GM21619 (cell line): ENCODE measurements at regions not wholly inside any gene's neighbourhood (a gene's known extent, or its start where the extent isn't known, plus 50 kb on each side); places are given as distances from the start of the nearest gene placed in this dataset.
"Not testable (repeated sequence)": the region's sequence is repeated elsewhere in the genome, so short reads cannot be mapped to it uniquely, and the experiment has no call there.

ENCODE experiments used
- ATAC-seq: cut with Tn5 transposase; IDR thresholded peaks from one replicate; pipeline ENCODE4 v1.9.1; 2021; ENCODE audit not compliant: unreplicated experiment

DNA sequence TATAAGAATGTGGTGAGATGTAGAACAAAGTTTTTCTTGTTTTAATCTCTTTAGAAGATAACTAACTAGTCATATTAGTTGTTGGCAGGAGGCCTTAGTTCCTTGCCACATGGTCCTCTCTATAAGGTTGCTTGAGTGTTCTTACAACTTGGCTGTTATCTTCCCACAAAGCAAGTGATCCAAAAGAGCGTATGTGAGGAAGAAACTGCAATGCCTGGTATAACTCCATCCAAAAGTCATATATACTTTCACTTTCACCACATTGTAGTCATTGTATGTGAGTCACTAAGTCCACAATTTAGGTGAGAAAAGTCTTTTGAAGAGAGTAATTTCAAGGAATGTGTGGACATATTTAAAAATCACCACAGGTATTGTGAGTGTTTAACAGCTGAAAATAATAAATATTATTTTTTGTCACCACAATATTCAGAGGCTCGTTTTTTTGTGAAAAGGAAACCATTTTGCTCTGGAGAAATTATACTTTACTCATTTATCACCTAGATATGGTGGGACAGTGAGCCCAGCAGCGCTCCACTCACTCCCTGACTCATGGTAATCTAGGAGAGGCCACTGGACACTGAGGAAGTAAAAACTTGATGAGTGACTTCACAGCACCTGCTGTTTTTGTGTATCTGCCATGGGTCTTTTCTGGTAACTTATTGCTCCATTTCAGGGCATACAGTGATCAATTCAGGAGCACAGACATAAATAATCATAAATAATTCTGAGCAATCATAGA lies 369.4 kb upstream of the NDST3 start:
- no peak for ATAC-seq

DNA sequence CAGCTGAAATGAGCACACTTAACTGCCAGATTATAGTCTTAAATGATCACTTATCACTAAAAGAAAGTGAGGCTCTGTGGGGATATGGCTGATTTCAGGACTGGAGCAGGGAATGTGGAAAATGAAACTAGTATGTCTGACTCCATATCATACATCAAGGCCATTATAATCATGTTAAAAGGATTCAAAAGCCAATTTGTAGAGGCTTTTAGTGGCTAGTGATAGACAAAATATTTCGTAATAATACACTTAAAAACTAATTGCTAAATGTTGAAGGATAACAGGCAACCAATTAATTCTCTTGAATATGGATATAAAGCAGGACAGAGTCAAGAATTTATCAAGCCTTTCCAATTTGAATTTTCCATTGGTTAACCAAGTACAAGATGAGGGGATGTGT lies 358.1 kb upstream of the NDST3 start:
- ATAC-seq = no peak

DNA sequence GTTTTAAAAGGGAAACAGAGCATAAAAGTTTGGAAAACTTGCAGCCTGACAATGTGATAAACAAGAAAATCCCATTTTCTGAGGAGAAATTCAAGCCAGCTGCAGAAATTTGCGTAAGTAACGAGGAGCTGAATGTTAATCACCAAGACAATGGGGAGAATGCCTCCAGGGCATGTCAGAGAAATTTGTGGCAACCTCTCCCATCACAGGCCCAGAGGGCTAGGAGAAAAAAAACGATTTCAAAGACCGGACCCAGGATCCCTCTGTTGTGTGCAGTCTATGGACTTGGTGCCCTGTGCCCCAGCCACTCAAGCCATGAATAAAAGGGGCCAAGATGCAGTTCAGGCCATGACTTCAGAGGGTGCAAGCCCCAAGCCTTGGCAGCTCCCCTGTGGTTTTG lies 355.4 kb upstream of the NDST3 start:
- ATAC-seq = no peak

DNA sequence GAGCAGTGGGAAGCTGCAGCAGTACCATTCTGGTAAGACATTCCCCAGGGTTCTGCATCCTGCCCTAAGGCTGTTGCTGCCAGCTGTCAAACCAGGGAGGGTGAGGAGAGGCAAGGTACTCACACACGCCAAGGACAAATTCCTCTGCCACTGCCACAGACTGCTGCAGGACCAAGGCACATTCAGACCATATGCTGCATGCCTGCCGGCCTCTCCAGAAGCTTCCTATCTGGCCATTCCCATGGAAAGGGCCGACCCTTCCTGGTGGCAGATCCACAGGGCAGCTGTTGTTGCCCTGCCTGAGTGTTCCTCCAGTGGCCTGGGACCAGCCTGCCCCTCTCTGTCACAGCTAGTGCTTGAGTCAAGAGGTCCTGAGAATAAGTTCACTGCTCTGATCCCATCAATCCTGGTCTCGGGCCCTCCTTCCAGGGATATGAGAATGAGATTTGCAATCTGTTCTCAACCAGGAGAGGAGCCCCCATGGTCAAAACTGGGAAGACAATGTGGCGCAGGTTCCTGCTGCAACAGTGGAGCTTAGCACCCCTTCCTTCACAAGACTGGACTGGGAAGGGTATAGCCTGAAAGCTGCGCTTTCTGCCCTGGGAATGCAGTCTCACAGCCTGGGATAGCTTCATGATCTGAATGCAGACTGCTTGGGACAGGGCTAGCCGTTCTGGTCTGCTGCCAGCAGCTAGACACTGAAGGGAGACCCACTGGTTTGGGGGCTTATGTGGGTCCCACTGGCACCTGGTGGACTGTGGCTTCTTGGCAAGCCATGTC lies 342.5 kb upstream of the NDST3 start:
- no peak for ATAC-seq

DNA sequence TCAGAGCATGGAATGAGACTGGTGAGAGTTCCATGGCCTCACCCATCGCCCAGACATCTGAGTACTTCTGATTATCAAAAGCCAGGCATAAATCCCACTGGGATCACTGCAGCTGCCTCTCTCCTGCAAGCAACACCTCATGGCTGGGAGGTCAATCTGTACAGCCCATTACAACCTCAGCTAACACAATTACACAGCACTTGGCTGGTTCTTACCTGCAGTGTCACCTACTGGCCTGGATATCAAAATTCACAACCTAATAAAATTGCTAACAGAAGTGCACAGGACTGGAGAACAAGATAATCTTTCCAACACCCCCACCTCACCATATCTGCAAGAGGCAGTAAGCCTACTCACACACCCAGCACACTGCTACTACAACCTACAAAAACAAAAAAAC lies 341.7 kb upstream of the NDST3 start:
- no peak for ATAC-seq

DNA sequence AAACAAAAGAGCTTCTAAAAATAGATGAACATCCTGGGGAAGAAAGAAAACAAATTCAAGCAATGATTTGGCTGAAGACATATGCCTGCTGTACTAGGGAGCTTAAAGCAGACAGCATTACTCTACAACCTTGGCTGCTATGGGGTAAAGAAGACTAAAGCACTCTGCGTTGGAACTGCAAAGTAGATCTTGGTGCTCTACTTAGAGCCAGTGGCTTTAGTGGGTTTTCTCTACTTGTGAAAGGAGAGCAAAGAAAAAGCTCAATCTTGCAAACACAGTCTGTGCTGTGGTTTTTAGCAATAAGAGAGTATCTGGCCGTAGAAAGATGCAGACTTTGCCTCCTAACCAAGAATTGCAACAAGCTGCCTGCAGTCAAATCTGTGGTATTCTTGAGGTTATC lies 334.7 kb upstream of the NDST3 start:
- ATAC-seq = no peak

DNA sequence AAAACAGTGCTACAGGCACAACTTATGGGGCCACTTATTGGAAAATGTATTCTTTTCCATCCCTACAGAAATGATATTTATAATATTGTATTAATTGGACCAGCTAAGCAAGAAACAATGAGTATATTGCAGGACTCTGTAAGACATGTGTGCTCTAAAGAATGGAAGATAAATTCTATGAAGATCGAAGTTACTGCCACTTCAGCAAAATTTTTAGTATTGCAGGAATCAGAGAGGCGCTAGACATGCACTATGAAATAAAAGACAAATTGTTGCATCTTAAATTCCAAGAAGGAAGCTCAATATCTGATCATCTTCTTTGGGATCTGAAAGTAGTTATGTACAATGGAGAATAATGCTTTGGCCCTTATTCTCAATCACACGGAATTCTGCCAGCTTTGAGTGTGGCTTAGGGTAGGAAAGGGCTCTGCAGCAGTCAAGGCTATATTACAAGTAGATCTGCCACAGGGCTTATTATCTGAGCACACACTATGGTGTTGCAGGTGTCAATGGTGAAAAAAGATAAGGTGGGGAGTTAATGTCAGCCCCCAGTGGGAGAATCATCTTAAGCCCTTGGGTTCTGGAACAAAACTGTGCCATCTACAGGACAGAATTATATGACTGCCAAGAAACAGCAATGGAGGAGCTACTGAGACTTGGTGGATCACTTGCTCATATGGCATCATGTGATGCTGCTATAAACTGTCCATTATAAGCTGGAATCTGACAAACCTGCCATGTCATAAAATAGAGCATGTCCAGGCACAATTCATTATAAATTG lies 334.0 kb upstream of the NDST3 start:
- no peak for ATAC-seq

DNA sequence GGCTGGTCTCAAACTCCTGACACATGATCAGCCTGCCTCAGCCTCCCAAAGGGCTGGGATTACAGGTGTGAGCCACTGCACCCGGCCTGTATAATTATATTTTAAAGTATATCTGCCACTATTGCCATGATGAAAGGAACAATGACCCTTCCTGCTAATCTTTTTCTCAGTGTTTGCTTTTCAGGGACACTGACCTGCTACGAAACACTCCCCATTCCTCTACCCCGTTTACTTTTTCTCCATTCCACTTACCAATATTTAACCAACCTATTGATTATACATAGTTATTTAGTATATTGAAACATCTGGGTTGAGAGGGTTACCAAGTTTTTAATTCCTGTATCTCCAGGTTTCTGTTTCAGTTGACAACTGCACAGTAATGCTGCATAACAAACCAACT lies 331.9 kb upstream of the NDST3 start:
- ATAC-seq = no peak

DNA sequence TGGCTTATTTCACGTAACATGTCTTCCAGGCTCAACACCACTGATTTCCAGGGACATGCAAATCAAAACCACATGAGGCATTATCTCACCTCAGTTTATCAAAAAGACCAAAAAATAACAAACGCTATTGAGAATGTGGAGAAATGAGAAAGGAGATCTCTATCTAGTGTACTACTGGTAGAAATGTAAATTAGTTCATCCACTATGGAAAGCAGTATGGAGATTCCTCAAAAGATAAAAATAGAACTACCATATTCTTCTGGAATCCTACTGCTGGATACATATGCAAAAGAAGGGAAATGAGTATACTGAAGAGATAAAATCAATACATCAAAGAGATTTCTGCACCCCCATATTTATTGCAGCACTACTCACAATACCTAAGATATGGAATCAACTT lies 329.6 kb upstream of the NDST3 start:
- no peak for ATAC-seq

DNA sequence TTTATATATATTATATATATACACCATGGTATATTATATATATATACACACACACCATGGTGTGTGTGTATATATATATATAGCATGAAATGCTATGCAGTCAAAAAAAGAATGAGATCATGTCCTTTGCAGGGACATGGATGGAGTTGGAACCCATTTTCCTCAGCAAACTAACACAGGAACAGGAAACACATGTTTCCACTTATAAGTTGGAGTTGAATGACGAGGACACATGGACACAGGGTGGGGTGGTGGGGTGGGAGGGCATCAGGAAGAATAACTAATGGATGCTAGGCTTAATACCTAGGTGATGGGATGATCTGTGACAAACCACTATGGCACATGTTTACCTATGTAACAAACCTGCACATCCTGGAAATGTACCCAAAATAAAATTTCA lies 293.6 kb upstream of the NDST3 start:
- ATAC-seq = no peak

DNA sequence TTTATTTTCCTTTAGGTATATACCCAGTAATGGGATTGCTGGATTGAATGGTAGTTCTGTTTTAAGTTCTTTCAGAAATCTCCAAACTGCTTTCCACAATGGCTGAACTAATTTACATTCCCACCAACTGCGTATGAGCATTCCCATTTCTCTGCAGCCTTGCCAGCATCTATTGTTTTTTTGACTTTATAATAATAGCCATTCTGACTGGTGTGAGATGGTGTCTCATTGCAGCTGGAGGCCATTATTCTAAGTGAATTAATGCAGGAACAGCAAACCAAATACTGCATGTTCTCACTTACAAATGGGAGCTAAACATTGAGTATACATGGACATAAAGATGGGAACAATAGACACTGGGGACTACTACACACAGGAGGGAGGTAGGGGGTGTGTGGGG lies 288.9 kb upstream of the NDST3 start:
- not testable (repeated sequence) for ATAC-seq

DNA sequence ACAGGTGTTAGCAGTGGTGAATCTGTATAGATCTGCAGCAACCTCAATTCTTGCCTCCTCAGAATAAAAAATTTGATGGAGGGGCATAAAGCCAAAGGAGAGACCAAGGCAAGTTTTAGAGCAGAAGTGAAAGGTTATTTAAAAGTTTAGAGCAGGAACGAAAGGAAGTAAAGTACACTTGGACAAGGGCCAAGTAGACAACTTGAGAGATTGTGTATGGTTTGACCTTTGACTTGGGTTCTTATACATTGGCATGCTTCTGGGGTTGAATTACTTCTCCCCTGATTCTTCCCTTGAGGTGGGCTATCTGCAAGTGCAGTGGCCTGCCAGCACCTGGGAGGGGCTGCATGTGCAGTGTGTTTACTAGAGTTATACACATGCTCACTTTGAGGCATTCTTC lies 278.8 kb upstream of the NDST3 start:
- ATAC-seq = no peak

DNA sequence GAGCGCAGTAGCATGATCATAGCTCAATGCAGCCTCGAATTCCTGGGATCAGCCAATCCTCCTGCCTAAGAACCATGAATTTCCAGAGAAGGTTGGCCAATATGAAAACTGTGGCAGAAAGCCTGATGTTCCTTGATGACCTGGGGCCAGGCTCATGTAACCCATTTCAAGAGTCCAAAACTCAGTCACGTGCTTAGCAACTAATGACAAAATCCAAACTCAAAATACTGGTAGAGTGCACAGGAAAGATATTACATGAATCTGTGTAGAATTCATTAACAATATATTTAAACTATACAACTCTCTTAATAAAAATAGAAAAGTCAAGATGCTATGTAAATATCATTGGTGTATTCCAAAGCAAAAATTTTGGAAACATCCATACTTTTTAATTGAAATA lies 265.7 kb upstream of the NDST3 start:
- ATAC-seq = no peak

DNA sequence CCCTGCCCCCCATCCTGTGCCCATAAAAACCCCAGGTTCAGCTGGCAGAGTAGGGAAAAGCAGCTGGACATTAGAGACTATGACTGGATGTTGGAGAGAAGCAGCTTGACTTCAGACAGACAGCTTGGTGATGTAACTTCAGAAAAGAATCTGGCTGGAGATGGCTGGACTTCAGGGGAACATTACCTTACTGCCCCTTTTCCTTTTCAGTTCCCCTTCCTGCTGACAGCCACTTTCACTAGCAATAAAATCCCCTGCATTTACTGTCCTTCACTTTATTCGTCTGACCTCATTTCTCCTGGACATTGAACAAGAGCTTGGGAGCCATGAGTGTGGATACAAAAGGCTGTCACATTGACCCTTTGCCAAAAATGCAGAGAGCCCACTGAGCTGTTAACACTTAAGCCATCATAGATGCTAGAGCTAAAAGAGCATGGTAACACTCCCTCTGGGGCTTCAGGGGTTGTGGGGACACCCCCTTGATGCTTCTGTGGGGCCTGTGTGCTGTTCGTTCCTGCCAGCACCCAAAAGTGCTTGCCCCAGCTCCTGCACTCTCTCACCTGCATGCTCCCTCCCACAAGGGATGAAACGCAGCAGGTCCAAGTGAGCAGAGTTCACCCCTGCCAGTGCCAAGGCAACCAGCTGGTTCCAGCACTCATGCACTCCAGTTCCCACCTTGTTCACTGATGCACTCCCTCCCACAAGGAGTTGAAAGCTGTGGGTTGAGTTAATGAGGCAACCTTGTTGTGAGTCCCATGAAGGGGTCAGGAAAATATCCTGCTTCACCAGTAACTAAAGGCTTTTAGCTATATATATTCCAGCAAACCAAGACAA lies 263.8 kb upstream of the NDST3 start:
- ATAC-seq = no peak

DNA sequence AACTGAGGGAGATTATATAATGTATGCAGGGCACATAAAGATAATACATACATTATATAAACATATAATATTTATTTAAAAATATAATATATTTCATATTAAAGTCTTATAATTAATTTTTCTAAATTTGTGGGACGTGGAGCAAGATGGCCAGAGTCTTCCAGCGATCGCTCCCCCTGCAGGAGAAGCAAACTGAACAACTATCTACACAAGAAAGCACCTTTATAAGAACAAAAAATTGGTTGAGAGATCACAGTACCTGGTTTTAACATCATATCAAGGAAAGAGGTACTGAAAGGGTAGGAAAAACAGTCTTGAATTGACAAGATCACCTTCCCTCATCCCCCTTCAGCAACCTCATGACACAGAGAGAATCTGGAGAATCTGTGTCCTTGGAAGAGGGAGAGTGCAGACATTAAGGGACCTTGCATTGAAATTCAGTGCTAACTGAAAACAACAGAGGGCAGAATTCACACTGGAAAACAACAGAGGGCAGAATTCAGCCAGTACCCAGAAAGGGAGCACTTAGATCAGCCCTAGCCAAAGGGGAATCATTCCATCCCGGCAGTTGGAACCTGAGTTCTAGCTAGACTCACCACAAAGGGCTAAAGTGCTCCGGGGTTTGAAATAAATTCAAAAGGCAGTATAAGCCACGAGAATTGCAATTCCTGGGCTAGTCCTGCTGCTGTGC lies 262.5 kb upstream of the NDST3 start:
- no peak for ATAC-seq

DNA sequence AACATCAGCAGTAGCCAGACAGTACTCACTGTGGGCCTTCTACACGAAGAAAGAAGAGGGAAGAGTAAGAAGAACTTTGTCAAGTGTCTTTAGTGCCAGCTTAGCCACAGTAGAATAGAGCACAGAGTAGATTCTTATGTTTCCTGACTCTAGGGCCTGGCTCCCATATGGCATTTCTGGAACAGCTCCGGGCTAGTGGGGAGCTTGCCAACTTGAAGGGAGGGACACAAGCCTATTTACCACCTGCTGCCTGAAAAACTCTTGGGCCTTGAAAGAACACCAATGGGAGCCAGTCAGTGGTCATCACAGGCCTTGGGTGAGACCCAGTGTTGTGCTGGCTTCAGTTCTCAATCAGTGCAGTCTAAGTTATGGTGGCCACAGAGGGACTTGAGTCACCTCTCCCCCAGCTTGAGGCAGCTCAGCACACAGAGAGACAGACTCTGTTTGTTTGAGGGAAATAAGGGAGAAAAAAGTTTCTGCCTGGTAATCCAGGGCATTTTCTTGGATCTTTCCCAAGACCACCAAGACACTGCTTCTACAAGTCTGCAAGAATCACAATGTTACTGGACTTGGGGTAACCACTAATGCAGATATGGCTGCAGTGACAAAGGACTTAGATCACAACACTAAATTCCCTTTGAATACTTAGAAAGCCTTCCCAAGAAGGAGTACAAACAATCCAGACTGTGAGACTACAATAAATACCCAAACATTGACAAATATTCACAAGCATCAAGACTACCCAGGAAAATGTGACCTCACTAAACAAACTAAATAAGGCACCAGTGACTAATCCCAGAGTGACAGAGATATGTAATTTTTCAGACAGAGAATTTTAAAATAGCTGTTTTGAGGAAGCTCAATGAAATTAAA lies 261.0 kb upstream of the NDST3 start:
- no peak for ATAC-seq

DNA sequence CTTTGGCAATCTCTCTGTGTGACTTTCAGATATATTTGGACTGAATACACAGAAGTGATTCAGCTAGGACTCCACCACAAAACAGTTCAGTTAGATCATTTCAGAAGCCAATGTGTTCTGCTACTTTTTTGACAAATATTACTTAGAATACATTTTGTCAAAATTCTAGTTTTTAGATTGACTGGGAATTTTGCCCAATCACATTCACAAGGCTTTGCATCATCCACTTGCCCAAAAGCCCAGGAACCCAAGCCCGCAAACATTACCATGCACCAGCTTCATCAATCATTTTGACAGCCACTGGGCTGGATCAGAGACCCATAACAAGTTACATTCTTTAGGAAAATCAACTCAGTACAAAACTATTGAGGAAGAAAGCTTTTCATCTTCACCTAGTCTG lies 256.6 kb upstream of the NDST3 start:
- no peak for ATAC-seq

DNA sequence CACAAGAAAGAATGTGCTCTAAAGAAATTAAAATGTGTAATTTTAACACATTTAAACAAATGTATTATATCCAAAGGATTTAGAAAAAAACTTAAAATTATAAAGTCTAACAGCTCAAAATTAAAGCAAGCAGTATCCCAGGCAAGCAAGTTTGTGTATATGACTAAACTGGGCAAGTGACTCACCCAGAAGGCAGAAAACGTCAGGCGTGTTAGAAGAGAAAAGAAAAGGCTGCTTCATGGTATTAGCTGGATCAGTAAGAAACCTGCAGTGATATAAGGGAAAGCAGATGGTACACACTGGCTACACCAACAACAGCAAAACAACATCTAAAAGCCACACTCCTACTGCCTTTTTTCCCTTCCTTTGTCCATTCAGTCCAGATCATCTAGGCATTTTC lies 250.6 kb upstream of the NDST3 start:
- ATAC-seq = no peak

DNA sequence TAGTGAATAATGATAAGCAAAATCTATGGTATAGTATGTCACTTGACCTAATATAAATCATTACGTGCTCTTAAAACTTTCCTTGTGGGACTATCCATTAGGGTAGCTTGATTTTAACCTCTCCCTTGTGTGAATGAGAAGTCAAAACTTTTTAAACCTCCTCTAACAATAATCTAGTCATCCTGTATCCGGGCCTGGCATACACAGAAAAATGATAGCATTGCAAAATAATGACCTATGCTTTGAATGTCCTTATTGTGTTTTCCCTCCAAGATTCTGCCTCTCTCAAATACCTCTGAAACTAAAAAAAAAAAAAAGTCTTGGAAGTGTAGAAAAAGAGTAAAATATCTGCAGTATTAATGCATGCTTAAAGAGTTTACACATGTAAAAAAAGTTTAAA lies 250.0 kb upstream of the NDST3 start:
- no peak for ATAC-seq

DNA sequence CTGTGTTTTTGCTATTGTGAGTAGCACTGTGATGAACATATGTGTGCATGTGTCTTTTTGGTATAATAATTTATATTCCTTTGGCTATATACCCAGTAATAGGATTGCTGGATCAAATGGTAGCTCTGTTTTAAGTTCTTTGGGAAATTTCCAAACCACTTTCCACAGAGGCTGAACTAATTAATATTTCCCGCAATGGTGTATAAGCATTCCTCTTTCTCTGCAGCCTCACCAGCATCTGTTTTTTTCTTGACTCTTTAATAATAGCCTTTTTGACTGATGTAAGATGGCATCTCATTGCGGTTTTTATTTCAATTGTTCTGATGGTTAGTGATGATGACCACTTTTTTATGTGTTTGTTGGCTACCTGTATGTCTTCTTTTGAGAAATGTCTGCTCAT lies 247.7 kb upstream of the NDST3 start:
- ATAC-seq = no peak
